SK-N-SH treated with all-trans-retinoic acid at 6 μM for 48 hours (cell line): ENCODE measurements at regions not wholly inside any gene's neighbourhood (a gene's known extent, or its start where the extent isn't known, plus 50 kb on each side); places are given as distances from the start of the nearest gene placed in this dataset.

ENCODE experiments used
- ATAC-seq: fragments of 200-7000 bp; cut with Tn5 transposase; 3 replicates; pipeline ENCODE4 v1.9.1; 2020; ENCODE audit warnings: mild to moderate bottlenecking, moderate library complexity
- ARNTL ChIP-seq: fragments of 450-650 bp; formaldehyde crosslinking; IDR thresholded peaks from 2 replicates; pipeline ENCODE4 v1.5.0; 2020; ENCODE audit warnings: low read depth, mild to moderate bottlenecking, moderate library complexity, borderline replicate concordance
- BACH2 ChIP-seq: fragments of 250-450 bp; sonication (Bioruptor Pico); IDR thresholded peaks from 2 replicates; pipeline ENCODE4 v1.9.0; 2021; ENCODE audit warnings: mild to moderate bottlenecking, borderline replicate concordance
- CREB5 ChIP-seq: fragments of 250-450 bp; sonication (Bioruptor Pico); IDR thresholded peaks from 2 replicates; pipeline ENCODE4 v1.5.1; 2020; ENCODE audit warnings: low read depth, mild to moderate bottlenecking, moderate library complexity
- CSDC2 ChIP-seq: fragments of 250-450 bp; sonication (Bioruptor Pico); IDR thresholded peaks from 2 replicates; pipeline ENCODE4 v1.5.0; 2020; ENCODE audit warnings: mild to moderate bottlenecking, moderate library complexity
- ESRRG ChIP-seq: fragments of 250-450 bp; sonication (Bioruptor Pico); IDR thresholded peaks from 2 replicates; pipeline ENCODE4 v1.6.1; 2021; ENCODE audit warnings: mild to moderate bottlenecking
- GLIS3 ChIP-seq: fragments of 250-450 bp; sonication (Bioruptor Pico); IDR thresholded peaks from 2 replicates; pipeline ENCODE4 v1.5.0; 2020; ENCODE audit warnings: mild to moderate bottlenecking, moderate library complexity
- ISL1 ChIP-seq: fragments of 250-450 bp; sonication (Bioruptor Pico); IDR thresholded peaks from 2 replicates; pipeline ENCODE4 v2.1.2; 2022; ENCODE audit warnings: mild to moderate bottlenecking, moderate library complexity
- OSR1 ChIP-seq: fragments of 250-450 bp; sonication (Bioruptor Pico); IDR thresholded peaks from 2 replicates; pipeline ENCODE4 v1.8.0; 2022; ENCODE audit warnings: moderate library complexity, mild to moderate bottlenecking, inconsistent platforms
- PATZ1 ChIP-seq: fragments of 250-450 bp; sonication (Bioruptor Pico); IDR thresholded peaks from 2 replicates; pipeline ENCODE4 v1.8.0; 2020; ENCODE audit warnings: mild to moderate bottlenecking, moderate library complexity, borderline replicate concordance
- POU6F1 ChIP-seq: fragments of 250-450 bp; sonication (Bioruptor Pico); IDR thresholded peaks from 2 replicates; pipeline ENCODE4 v1.8.0; 2021; ENCODE audit warnings: low read depth, mild to moderate bottlenecking, moderate library complexity, borderline replicate concordance
- PPARA ChIP-seq: fragments of 250-450 bp; sonication (Bioruptor Pico); IDR thresholded peaks from 2 replicates; pipeline ENCODE4 v1.5.0; 2020; ENCODE audit warnings: mild to moderate bottlenecking, borderline replicate concordance
- RARB ChIP-seq: fragments of 250-450 bp; sonication (Bioruptor Pico); IDR thresholded peaks from 2 replicates; pipeline ENCODE4 v1.8.0; 2021; ENCODE audit warnings: mild to moderate bottlenecking, moderate library complexity
- SNAI2 ChIP-seq: fragments of 250-450 bp; sonication (Bioruptor Pico); IDR thresholded peaks from 2 replicates; pipeline ENCODE4 v1.5.0; 2020; ENCODE audit warnings: mild to moderate bottlenecking, moderate library complexity
- TCF4 ChIP-seq: fragments of 250-450 bp; sonication (Bioruptor Pico); IDR thresholded peaks from 2 replicates; pipeline ENCODE4 v1.8.0; 2021; ENCODE audit warnings: mild to moderate bottlenecking, moderate library complexity, borderline replicate concordance
- TOX ChIP-seq: fragments of 250-450 bp; sonication (Bioruptor Pico); IDR thresholded peaks from 2 replicates; pipeline ENCODE4 v1.8.0; 2021; ENCODE audit warnings: mild to moderate bottlenecking, moderate library complexity, borderline replicate concordance
- TSHZ2 ChIP-seq: fragments of 250-450 bp; sonication (Bioruptor Pico); IDR thresholded peaks from 2 replicates; pipeline ENCODE4 v1.5.0; 2020; ENCODE audit warnings: mild to moderate bottlenecking, moderate library complexity
- ZC3H10 ChIP-seq: fragments of 250-450 bp; sonication (Bioruptor Pico); IDR thresholded peaks from 2 replicates; pipeline ENCODE4 v1.5.1; 2021; ENCODE audit warnings: mild to moderate bottlenecking, moderate library complexity
- ZFP3 ChIP-seq: fragments of 250-450 bp; sonication (Bioruptor Pico); IDR thresholded peaks from 2 replicates; pipeline ENCODE4 v1.5.0; 2020; ENCODE audit warnings: mild to moderate bottlenecking, moderate library complexity
- ZFP30 ChIP-seq: fragments of 450-650 bp; formaldehyde crosslinking; IDR thresholded peaks from 2 replicates; pipeline ENCODE4 v1.5.0; 2022; ENCODE audit warnings: mild to moderate bottlenecking, moderate library complexity
- ZNF565 ChIP-seq: fragments of 450-650 bp; formaldehyde crosslinking; conservative IDR thresholded peaks from 2 replicates; pipeline ENCODE4 v1.5.0; 2020; ENCODE audit warnings: low read depth, mild to moderate bottlenecking, moderate library complexity
- ZNF70 ChIP-seq: fragments of 450-650 bp; formaldehyde crosslinking; IDR thresholded peaks from 2 replicates; pipeline ENCODE4 v1.5.0; 2020; ENCODE audit warnings: mild to moderate bottlenecking, moderate library complexity
- ZNF8 ChIP-seq: fragments of 450-650 bp; formaldehyde crosslinking; IDR thresholded peaks from 2 replicates; pipeline ENCODE4 v1.5.0; 2020; ENCODE audit warnings: mild to moderate bottlenecking, moderate library complexity
- TF ChIP-seq, protein P1 (sequence below): fragments of 250-450 bp; sonication (Bioruptor Pico); IDR thresholded peaks from 2 replicates; pipeline ENCODE4 v1.5.1; 2021; ENCODE audit warnings: mild to moderate bottlenecking, moderate library complexity

GRCh38 chr2:204367466-204367865, 177.8 kb upstream of the PARD3B start:
- ATAC-seq: no peak
- TF ChIP-seq CSDC2 (CRISPR knock-in tag) (no peak), RARB (CRISPR knock-in tag) (no peak), PPARA (CRISPR knock-in tag) (no peak), OSR1 (CRISPR knock-in tag) (no peak), ZNF70 (CRISPR knock-in tag) (no peak), ZNF8 (no peak), ZNF565 (CRISPR knock-in tag) (no peak), TSHZ2 (CRISPR knock-in tag) (no peak), GLIS3 (CRISPR knock-in tag) (no peak), CREB5 (CRISPR knock-in tag) (no peak), TOX (no peak), ZC3H10 (CRISPR knock-in tag) (no peak), TCF4 (CRISPR knock-in tag) (no peak), ZFP30 (CRISPR knock-in tag) (no peak), ARNTL (CRISPR knock-in tag) (no peak), POU6F1 (no peak), BACH2 (CRISPR knock-in tag) (no peak), SNAI2 (CRISPR knock-in tag) (no peak), ISL1 (CRISPR knock-in tag) (no peak)
- TF ChIP-seq, protein P1, sequence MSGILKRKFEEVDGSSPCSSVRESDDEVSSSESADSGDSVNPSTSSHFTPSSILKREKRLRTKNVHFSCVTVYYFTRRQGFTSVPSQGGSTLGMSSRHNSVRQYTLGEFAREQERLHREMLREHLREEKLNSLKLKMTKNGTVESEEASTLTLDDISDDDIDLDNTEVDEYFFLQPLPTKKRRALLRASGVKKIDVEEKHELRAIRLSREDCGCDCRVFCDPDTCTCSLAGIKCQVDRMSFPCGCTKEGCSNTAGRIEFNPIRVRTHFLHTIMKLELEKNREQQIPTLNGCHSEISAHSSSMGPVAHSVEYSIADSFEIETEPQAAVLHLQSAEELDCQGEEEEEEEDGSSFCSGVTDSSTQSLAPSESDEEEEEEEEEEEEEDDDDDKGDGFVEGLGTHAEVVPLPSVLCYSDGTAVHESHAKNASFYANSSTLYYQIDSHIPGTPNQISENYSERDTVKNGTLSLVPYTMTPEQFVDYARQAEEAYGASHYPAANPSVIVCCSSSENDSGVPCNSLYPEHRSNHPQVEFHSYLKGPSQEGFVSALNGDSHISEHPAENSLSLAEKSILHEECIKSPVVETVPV (CRISPR knock-in tag): no peak

GRCh38 chr2:204370172-204370718, 175.0 kb upstream of the PARD3B start:
- TF ChIP-seq ISL1 (CRISPR knock-in tag): no peak
- no peak for TF ChIP-seq RARB (CRISPR knock-in tag)
- TF ChIP-seq ZFP3 (CRISPR knock-in tag): no peak
- no peak for TF ChIP-seq ZNF8
- no peak for TF ChIP-seq ESRRG
- no peak for TF ChIP-seq OSR1 (CRISPR knock-in tag)
- no peak for TF ChIP-seq SNAI2 (CRISPR knock-in tag)
- TF ChIP-seq PPARA (CRISPR knock-in tag): no peak
- TF ChIP-seq BACH2 (CRISPR knock-in tag): no peak
- TF ChIP-seq ZNF565 (CRISPR knock-in tag): no peak
- TF ChIP-seq TSHZ2 (CRISPR knock-in tag): no peak
- no peak for TF ChIP-seq ARNTL (CRISPR knock-in tag)
- TF ChIP-seq ZC3H10 (CRISPR knock-in tag): no peak
- no peak for TF ChIP-seq ZFP30 (CRISPR knock-in tag)
- TF ChIP-seq TCF4 (CRISPR knock-in tag): no peak
- TF ChIP-seq GLIS3 (CRISPR knock-in tag): no peak
- TF ChIP-seq PATZ1: no peak
- no peak for TF ChIP-seq ZNF70 (CRISPR knock-in tag)
- no peak for ATAC-seq
